ENCODE measurements at regions not wholly inside any gene's neighbourhood (a gene's known extent, or its start where the extent isn't known, plus 50 kb on each side); places are given as distances from the start of the nearest gene placed in this dataset.
A peak's percentile ranks its signal among the peaks of the same experiment; 100 is the strongest.

GRCh38 chr10:31133792-31134310 lies 102.2 kb upstream of the ZNF438 start:
- Histone ChIP-seq H2AFZ (ENCODE audit: low read depth, low read length) (peak overlapping the region; percentile 82), H3K36me3 (ENCODE audit: control insufficient read depth in 2 of 2, extremely low read depth in 1 of 2, insufficient read depth in 2 of 2, low read length in 2 of 2) (no peaks in the 10 kb centered on the region), H3K27me3 (ENCODE audit: control insufficient read depth in 2 of 2, insufficient read depth in 2 of 2, low read length in 2 of 2) (no peaks in the 10 kb centered on the region), H3K4me1 (ENCODE audit: control insufficient read depth, extremely low read depth, insufficient read depth, low read length) (peaks cover 21% of the 10 kb centered on the region), H3K9me3 (replicated peaks; ENCODE audit: control insufficient read depth, insufficient read depth, low read length) (no peaks in the 10 kb centered on the region), H3K9ac (replicated peaks; ENCODE audit: extremely low read depth, insufficient read depth, low read length) (peak overlapping the region; percentile 70), H4K20me1 (replicated peaks; ENCODE audit: control insufficient read depth, extremely low read depth, insufficient read depth, low read length) (no peaks in the 10 kb centered on the region), H3K79me2 (ENCODE audit: control insufficient read depth, insufficient read depth, low read length) (no peaks in the 10 kb centered on the region), H3K9me1 (replicated peaks; ENCODE audit: control insufficient read depth, extremely low read depth, insufficient read depth, low read length) (no peaks in the 10 kb centered on the region), H3K27ac (ENCODE audit: insufficient read depth, low read depth, low read length) (peak overlapping the region; percentile 96), H3K4me2 (ENCODE audit: insufficient read depth, low read length) (peak overlapping the region; percentile 63), H3K4me3 (replicated peaks in 1 of 3; ENCODE audit: insufficient read depth in 1 of 3, low read depth in 1 of 3, low read length in 3 of 3) (peak overlapping the region in 2 of 3 experiments; percentile 3 to 19)
- TF ChIP-seq POLR2A (IDR thresholded peaks at IDR 0.05; ENCODE audit: low read depth, low read length) (no peak), FOS (IDR thresholded peaks at IDR 0.05; ENCODE audit: borderline replicate concordance, insufficient read depth, low read length) (no peak), GATA2 (IDR thresholded peaks at IDR 0.05; ENCODE audit: insufficient read depth, insufficient read length, low read depth, low read length) (no peak), JUN (IDR thresholded peaks at IDR 0.05; ENCODE audit: borderline replicate concordance, insufficient read depth, insufficient read length, low read depth) (no peak), MYC (IDR thresholded peaks at IDR 0.05; ENCODE audit: low read depth, low read length) (no peak), EZH2 (IDR thresholded peaks at IDR 0.05; ENCODE audit: borderline replicate concordance, low read depth, low read length, severe bottlenecking) (no peak), POLR2AphosphoS5 (IDR thresholded peaks at IDR 0.05; ENCODE audit: insufficient read depth, low read depth, low read length) (no peak)
- TF ChIP-seq, protein P1, sequence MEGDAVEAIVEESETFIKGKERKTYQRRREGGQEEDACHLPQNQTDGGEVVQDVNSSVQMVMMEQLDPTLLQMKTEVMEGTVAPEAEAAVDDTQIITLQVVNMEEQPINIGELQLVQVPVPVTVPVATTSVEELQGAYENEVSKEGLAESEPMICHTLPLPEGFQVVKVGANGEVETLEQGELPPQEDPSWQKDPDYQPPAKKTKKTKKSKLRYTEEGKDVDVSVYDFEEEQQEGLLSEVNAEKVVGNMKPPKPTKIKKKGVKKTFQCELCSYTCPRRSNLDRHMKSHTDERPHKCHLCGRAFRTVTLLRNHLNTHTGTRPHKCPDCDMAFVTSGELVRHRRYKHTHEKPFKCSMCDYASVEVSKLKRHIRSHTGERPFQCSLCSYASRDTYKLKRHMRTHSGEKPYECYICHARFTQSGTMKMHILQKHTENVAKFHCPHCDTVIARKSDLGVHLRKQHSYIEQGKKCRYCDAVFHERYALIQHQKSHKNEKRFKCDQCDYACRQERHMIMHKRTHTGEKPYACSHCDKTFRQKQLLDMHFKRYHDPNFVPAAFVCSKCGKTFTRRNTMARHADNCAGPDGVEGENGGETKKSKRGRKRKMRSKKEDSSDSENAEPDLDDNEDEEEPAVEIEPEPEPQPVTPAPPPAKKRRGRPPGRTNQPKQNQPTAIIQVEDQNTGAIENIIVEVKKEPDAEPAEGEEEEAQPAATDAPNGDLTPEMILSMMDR (IDR thresholded peaks at IDR 0.05; ENCODE audit: extremely low read depth in 1 of 2, insufficient read depth in 1 of 2, low read depth in 1 of 2, low read length in 2 of 2) = no peak
- TF ChIP-seq, protein P2, sequence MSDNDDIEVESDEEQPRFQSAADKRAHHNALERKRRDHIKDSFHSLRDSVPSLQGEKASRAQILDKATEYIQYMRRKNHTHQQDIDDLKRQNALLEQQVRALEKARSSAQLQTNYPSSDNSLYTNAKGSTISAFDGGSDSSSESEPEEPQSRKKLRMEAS (IDR thresholded peaks at IDR 0.05; ENCODE audit: insufficient read depth, insufficient read length) = no peak
- no TSS peak for BruUV-seq (replicated peaks)
- dilution Hi-C loops (cut with MboI; ENCODE audit: extremely low pct_ligation_motif_present, low sequenced_read_pairs) (no loop called here), intact Hi-C loops (cut with micrococcal nuclease) (loop anchor here (1.0 to 10.0 kb wide), 7 partner anchors 52 to 350 kb away; partner anchors contain the start of genes ZEB1 and ZNF438)
- peak; percentile 58 for DNase-seq (ENCODE audit: low read depth, low spot score)
- CTCF ChIA-PET = interaction anchor here (0.6 to 2.3 kb wide), 5 partner anchors 13 to 413 kb away, joined by 3 to 9 read pairs (median 3); partner anchors contain the start of gene ZNF438
- no peak for FAIRE-seq
- POLR2A ChIA-PET = interaction anchor here (0.6 to 0.9 kb wide), 2 partner anchors 101 to 123 kb away, joined by 5 to 11 read pairs; no protein-coding TSS in a partner anchor
